Stimulated activated CD4-positive, alpha-beta T cell treated with anti-CD3 and anti-CD28 coated beads, Interleukin-12 subunit alpha, Interleukin-12 subunit beta, amount 100 ng/mL, for 48 hours (primary cell): ENCODE measurements at regions not wholly inside any gene's neighbourhood (a gene's known extent, or its start where the extent isn't known, plus 50 kb on each side); places are given as distances from the start of the nearest gene placed in this dataset.

Experiments used
- DNase-seq, 3 donors: peaks; one replicate each; pipeline ENCODE4 v3.0.0-alpha.2; 2020; ENCODE audit warnings: low read depth in 2 of 3, low spot score in 1 of 3

- DNase-seq = no peak
These were observed 111.8 kb upstream of the ZNF438 start for GRCh38 chr10:31143331-31143935.

- no peak for DNase-seq
These were observed 114.3 kb upstream of the ZNF438 start for GRCh38 chr10:31145986-31146385.

- no peak for DNase-seq
These were observed 115.0 kb upstream of the ZNF438 start for GRCh38 chr10:31146491-31147209.

GRCh38 chr10:31147210-31147608 is 115.5 kb upstream of the ZNF438 start:
- no peak for DNase-seq

GRCh38 chr10:31148951-31149350 is 117.3 kb upstream of the ZNF438 start:
- no peak for DNase-seq

GRCh38 chr10:31149835-31150512 is 118.3 kb upstream of the ZNF438 start:
- DNase-seq = no peak

GRCh38 chr10:31151301-31151700 is 119.6 kb upstream of the ZNF438 start:
- DNase-seq = no peak

- no peak for DNase-seq
These were observed 120.9 kb upstream of the ZNF438 start for GRCh38 chr10:31152421-31153135.

- DNase-seq = no peak
These were observed 121.5 kb upstream of the ZNF438 start for GRCh38 chr10:31153161-31153560.

GRCh38 chr10:31153692-31154091 is 122.0 kb upstream of the ZNF438 start:
- no peak for DNase-seq

- no peak for DNase-seq
These were observed 123.3 kb upstream of the ZNF438 start for GRCh38 chr10:31154996-31155395.

- DNase-seq = no peak
These were observed 125.7 kb upstream of the ZNF438 start for GRCh38 chr10:31157123-31158010.

GRCh38 chr10:31158011-31158658 is 126.5 kb upstream of the ZNF438 start:
- DNase-seq = no peak

GRCh38 chr10:31166606-31167005 is 134.9 kb upstream of the ZNF438 start:
- DNase-seq = no peak

GRCh38 chr10:31170636-31171035 is 139.0 kb upstream of the ZNF438 start:
- DNase-seq = no peak

GRCh38 chr10:31171402-31172083 is 139.9 kb upstream of the ZNF438 start:
- DNase-seq = no peak

- DNase-seq = no peak
These were observed 141.3 kb upstream of the ZNF438 start for GRCh38 chr10:31172925-31173324.

GRCh38 chr10:31173752-31174151 is 142.1 kb upstream of the ZNF438 start:
- DNase-seq = no peak

GRCh38 chr10:31179091-31179680 is 139.8 kb upstream of the ZEB1 start:
- no peak for DNase-seq
